Ectodermal cell (in vitro differentiated cells): ENCODE measurements at regions not wholly inside any gene's neighbourhood (a gene's known extent, or its start where the extent isn't known, plus 50 kb on each side); places are given as distances from the start of the nearest gene placed in this dataset.
"Not testable (repeated sequence)": the region's sequence is repeated elsewhere in the genome, so short reads cannot be mapped to it uniquely, and the experiment has no call there.

Source experiments
- H3K27ac ChIP-seq: 2 replicates; pipeline ENCODE4 v1.7.0; 2013; ENCODE audit warnings: mild to moderate bottlenecking, low read depth, low read length; ENCODE audit not compliant: insufficient read depth, poor library complexity, severe bottlenecking
- H3K27me3 ChIP-seq: 2 replicates; pipeline ENCODE4 v1.7.0; 2013; ENCODE audit warnings: mild to moderate bottlenecking, low read length; ENCODE audit not compliant: insufficient read depth, control insufficient read depth, poor library complexity, severe bottlenecking
- H3K36me3 ChIP-seq: one replicate; pipeline ENCODE4 v1.7.0; 2013; ENCODE audit warnings: low read length; ENCODE audit not compliant: control insufficient read depth, insufficient read depth
- H3K4me1 ChIP-seq: one replicate; pipeline ENCODE4 v1.7.0; 2013; ENCODE audit warnings: low read length; ENCODE audit not compliant: control insufficient read depth, insufficient read depth
- H3K4me3 ChIP-seq: 2 replicates; pipeline ENCODE4 v1.7.0; 2013; ENCODE audit warnings: low read depth, low read length, control low read depth; ENCODE audit not compliant: insufficient read depth
- H3K9me3 ChIP-seq: 2 replicates; pipeline ENCODE4 v1.7.0; 2013; ENCODE audit warnings: mild to moderate bottlenecking, low read length, moderate library complexity; ENCODE audit not compliant: control insufficient read depth
- WGBS, 2 experiments: methylation state at CpG; one replicate each; pipeline ENCODE4 v1.1.7; 2013; ENCODE audit warnings: missing lambda C conversion rate in 2 of 2; 5-methylcytosine and 5-hydroxymethylcytosine counted together

- H3K27ac ChIP-seq, H3K27me3 ChIP-seq, H3K4me1 ChIP-seq, H3K36me3 ChIP-seq, H3K9me3 ChIP-seq, H3K4me3 ChIP-seq: not testable (repeated sequence)
- WGBS, 2 experiments: 94 to 96% methylated on average over 7 of the region's 7 CpGs
Measured at GRCh38 chr6:67878216-67878615, 756.9 kb upstream of the ADGRB3 start.

DNA sequence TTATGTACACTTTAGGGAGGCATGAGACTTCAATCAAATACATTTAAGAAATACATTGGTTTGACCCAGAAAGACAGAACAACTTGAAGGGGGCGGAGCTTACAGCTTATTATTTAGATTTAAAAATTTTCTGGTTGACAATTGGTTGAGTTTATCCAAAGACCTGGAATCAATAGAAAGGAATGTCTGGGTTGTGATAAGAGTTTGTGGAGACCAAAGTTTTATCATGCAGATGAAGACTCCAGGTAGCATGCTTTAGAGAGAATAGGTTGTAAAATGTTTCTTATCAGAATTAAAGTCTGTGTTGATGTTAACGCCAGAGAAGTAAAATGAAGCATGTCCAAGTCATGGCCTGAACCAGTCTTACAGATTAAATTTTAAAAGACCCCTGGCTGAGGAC lies 757.8 kb upstream of the ADGRB3 start:
- Histone ChIP-seq H3K27ac (no peak overlapping the region), H3K36me3 (no peaks in the 10 kb centered on the region), H3K9me3 (no peaks in the 10 kb centered on the region), H3K4me3 (no peak overlapping the region), H3K27me3 (no peaks in the 10 kb centered on the region), H3K4me1 (no peaks in the 10 kb centered on the region)
- 97 to 98% methylated on average over 2 of the region's 2 CpGs for WGBS, 2 experiments

- H3K4me3 ChIP-seq: no peak overlapping the region
- H3K27me3 ChIP-seq: no peaks in the 10 kb centered on the region
- H3K36me3 ChIP-seq: no peaks in the 10 kb centered on the region
- H3K9me3 ChIP-seq: no peaks in the 10 kb centered on the region
- H3K4me1 ChIP-seq: no peaks in the 10 kb centered on the region
- H3K27ac ChIP-seq: no peak overlapping the region
Measured at GRCh38 chr6:67875877-67876383, 759.2 kb upstream of the ADGRB3 start.

GRCh38 chr6:67870321-67870720 lies 764.8 kb upstream of the ADGRB3 start:
- Histone ChIP-seq H3K27ac (no peak overlapping the region), H3K9me3 (no peaks in the 10 kb centered on the region), H3K4me1 (no peaks in the 10 kb centered on the region), H3K36me3 (no peaks in the 10 kb centered on the region), H3K27me3 (no peaks in the 10 kb centered on the region), H3K4me3 (no peak overlapping the region)

DNA sequence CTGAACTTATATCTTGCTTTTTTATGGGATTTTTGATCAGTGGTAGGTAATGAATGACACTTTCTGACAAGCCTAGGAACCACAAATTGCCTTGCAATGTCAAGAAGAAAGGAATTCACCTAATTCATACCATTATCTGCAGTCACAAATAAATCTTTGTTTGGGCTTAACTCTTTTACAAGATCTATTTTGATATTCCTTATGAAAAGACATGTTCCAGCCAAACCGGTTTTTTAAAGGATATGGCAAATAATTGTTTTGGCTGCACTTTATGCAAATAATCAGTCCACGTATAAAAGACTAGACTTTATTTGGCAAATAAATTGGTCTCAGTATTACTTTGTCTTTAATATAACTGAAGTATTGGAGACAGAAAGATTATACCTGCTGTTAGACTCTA lies 771.7 kb upstream of the ADGRB3 start:
- Histone ChIP-seq H3K27me3 (no peaks in the 10 kb centered on the region), H3K36me3 (no peaks in the 10 kb centered on the region), H3K9me3 (no peaks in the 10 kb centered on the region), H3K4me3 (no peak overlapping the region), H3K27ac (no peak overlapping the region), H3K4me1 (no peaks in the 10 kb centered on the region)
- 97 to 100% methylated on average over 1 to 2 of the region's 2 CpGs for WGBS, 2 experiments

DNA sequence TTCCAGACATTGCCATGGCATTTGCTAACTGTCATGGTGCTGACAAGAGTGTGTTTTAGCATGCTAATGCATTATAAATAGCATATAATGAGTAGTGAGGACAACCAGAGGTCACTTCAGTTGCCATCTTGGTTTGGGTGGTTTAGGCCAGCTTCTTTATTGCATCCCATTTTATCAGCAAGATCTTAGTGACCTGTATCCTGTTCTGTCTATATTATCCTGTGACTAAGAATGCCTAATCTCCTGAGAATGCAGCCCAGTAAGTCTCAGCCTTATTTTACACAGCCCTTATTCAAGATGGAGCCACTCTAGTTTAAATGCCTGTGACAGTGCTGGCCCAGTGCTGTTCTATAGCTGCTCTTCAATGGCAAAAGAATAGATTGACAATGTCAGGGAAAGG lies 781.0 kb upstream of the ADGRB3 start:
- Histone ChIP-seq H3K27me3 (no peaks in the 10 kb centered on the region), H3K27ac (no peak overlapping the region), H3K4me3 (no peak overlapping the region), H3K36me3 (no peaks in the 10 kb centered on the region), H3K4me1 (no peaks in the 10 kb centered on the region), H3K9me3 (no peaks in the 10 kb centered on the region)

DNA sequence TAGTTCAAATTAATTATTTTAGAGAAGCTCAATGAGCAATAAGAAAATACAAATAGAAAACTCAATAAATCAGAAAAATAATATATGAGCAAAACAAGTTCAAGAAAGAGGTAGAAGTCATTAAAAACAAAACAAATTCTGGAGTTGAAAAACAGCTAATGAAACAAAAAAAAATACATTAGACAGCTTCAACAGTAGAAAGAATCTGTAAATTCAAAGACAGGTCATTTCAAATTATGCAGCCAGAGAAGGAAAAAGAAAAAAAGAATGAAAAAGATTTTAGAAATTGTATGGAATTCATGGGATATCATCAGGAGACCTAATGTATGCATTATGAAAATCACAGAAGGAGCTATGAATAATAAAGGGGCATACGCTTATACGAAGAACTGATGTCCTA lies 795.3 kb upstream of the ADGRB3 start:
- Histone ChIP-seq H3K9me3 (no peaks in the 10 kb centered on the region), H3K36me3 (no peaks in the 10 kb centered on the region), H3K4me3 (no peak overlapping the region), H3K27ac (no peak overlapping the region), H3K4me1 (no peaks in the 10 kb centered on the region), H3K27me3 (no peaks in the 10 kb centered on the region)
- WGBS, 2 experiments: 95 to 99% methylated on average over 2 of the region's 2 CpGs

- Histone ChIP-seq H3K27ac (no peak overlapping the region), H3K4me1 (no peaks in the 10 kb centered on the region), H3K9me3 (no peaks in the 10 kb centered on the region), H3K36me3 (no peaks in the 10 kb centered on the region), H3K27me3 (no peaks in the 10 kb centered on the region), H3K4me3 (no peak overlapping the region)
- WGBS, 2 experiments: 94 to 95% methylated on average over 36 of the region's 36 CpGs
Measured at GRCh38 chr6:67825201-67825895, 809.7 kb upstream of the ADGRB3 start.

- no peaks in the 10 kb centered on the region for H3K27me3 ChIP-seq
- H3K4me1 ChIP-seq: no peaks in the 10 kb centered on the region
- H3K36me3 ChIP-seq: no peaks in the 10 kb centered on the region
- no peak overlapping the region for H3K27ac ChIP-seq
- no peaks in the 10 kb centered on the region for H3K9me3 ChIP-seq
- H3K4me3 ChIP-seq: no peak overlapping the region
- 66 to 67% methylated on average over 2 of the region's 2 CpGs for WGBS, 2 experiments
Measured at GRCh38 chr6:67818322-67818721, 816.8 kb upstream of the ADGRB3 start.

DNA sequence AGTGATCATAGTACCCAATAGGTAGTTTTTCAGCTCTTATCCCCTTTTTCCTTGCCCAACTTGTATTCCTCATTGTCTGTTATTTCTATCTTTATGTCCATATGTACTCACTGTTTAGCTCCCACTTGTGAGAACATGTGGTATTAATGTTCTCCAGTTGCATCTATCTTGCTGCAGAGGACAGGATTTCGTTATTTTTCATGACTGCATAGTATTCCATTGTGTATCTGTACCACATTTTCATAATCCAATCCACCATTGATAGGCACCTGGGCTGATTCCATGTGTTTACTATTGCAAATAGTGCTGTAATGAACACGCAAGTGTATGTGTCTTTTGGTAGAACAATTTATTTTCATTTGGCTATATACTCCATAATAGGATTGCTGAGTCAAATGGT lies 819.5 kb upstream of the ADGRB3 start:
- no peaks in the 10 kb centered on the region for H3K4me1 ChIP-seq
- peaks cover 7% of the 10 kb centered on the region for H3K9me3 ChIP-seq
- no peaks in the 10 kb centered on the region for H3K36me3 ChIP-seq
- H3K4me3 ChIP-seq: no peak overlapping the region
- WGBS, 2 experiments: 80 to 88% methylated on average over 1 of the region's 2 CpGs
- H3K27me3 ChIP-seq: no peaks in the 10 kb centered on the region
- no peak overlapping the region for H3K27ac ChIP-seq

GRCh38 chr6:67814262-67814661 lies 820.8 kb upstream of the ADGRB3 start:
- H3K27me3 ChIP-seq: no peaks in the 10 kb centered on the region
- no peak overlapping the region for H3K27ac ChIP-seq
- 81 to 98% methylated on average over 3 of the region's 3 CpGs for WGBS, 2 experiments
- peaks cover 7% of the 10 kb centered on the region for H3K9me3 ChIP-seq
- no peak overlapping the region for H3K4me3 ChIP-seq
- H3K36me3 ChIP-seq: no peaks in the 10 kb centered on the region
- H3K4me1 ChIP-seq: no peaks in the 10 kb centered on the region
